Muscle layer of duodenum (tissue), 2 donors: ENCODE measurements at regions not wholly inside any gene's neighbourhood (a gene's known extent, or its start where the extent isn't known, plus 50 kb on each side); places are given as distances from the start of the nearest gene placed in this dataset.

Experiments
- H3K27ac ChIP-seq: one replicate; pipeline ENCODE4 v1.7.0; 2013; ENCODE audit warnings: mild to moderate bottlenecking, low read length
- H3K27me3 ChIP-seq: one replicate; pipeline ENCODE4 v1.7.0; 2013; ENCODE audit warnings: low read depth, mild to moderate bottlenecking, control low read depth, low read length
- H3K36me3 ChIP-seq, 2 donors: one replicate each; pipeline ENCODE4 v1.7.0; 2013; ENCODE audit warnings: low read length in 2 of 2, control low read depth in 1 of 2, mild to moderate bottlenecking in 1 of 2; ENCODE audit not compliant: insufficient read depth in 2 of 2, control insufficient read depth in 1 of 2
- H3K4me1 ChIP-seq, 2 donors: one replicate each; pipeline ENCODE4 v1.7.0; 2013; ENCODE audit warnings: low read length in 2 of 2, mild to moderate bottlenecking in 2 of 2, control low read depth in 1 of 2, moderate library complexity in 1 of 2; ENCODE audit not compliant: insufficient read depth in 2 of 2, control insufficient read depth in 1 of 2
- H3K4me3 ChIP-seq, 2 donors: one replicate each; pipeline ENCODE4 v1.7.0; 2013; ENCODE audit warnings: low read length in 2 of 2, low read depth in 1 of 2, mild to moderate bottlenecking in 1 of 2
- H3K9me3 ChIP-seq, 2 donors: one replicate each; pipeline ENCODE4 v1.7.0; 2013; ENCODE audit warnings: low read length in 2 of 2, control low read depth in 1 of 2, mild to moderate bottlenecking in 1 of 2; ENCODE audit not compliant: control insufficient read depth in 1 of 2
- donor health status: healthy.

DNA sequence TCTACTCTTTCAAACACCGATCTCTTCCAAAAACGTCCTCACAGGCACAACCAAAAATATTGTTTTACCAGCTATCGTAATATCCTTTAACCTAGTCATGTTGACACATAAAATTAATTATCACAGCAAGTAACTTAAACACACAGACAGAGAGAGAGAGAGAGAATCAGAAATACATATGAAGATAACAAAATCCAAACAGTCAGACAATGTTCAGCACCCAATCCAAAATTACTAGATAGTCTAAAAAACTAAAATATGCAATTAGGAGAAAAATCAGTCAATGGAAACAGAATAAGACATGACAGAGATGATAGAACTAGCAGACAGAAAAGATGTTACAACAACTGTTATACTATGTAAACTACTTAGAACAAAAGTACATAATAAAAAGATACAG is 537.7 kb downstream of the LMO4 start:
- Histone ChIP-seq H3K4me1 (no peaks in the 10 kb centered on the region), H3K9me3 (peaks cover 0 to 8% of the 10 kb centered on the region in 2 donors), H3K4me3 (no peak overlapping the region), H3K27me3 (no peaks in the 10 kb centered on the region), H3K27ac (no peak overlapping the region), H3K36me3 (no peaks in the 10 kb centered on the region)

- H3K27ac ChIP-seq, result no peak overlapping the region
- no peak overlapping the region for H3K4me3 ChIP-seq
- H3K36me3 ChIP-seq, result no peaks in the 10 kb centered on the region
Observed at GRCh38 chr1:87867626-87868025, 538.9 kb downstream of the LMO4 start.

GRCh38 chr1:87869567-87869966 is 540.9 kb downstream of the LMO4 start:
- Histone ChIP-seq H3K4me1 (no peaks in the 10 kb centered on the region), H3K27me3 (no peaks in the 10 kb centered on the region), H3K4me3 (no peak overlapping the region), H3K9me3 (peaks cover 0 to 8% of the 10 kb centered on the region in 2 donors), H3K36me3 (no peaks in the 10 kb centered on the region), H3K27ac (no peak overlapping the region)

More at GRCh38 chr1:87867626-87868025, 538.9 kb downstream of the LMO4 start:
- Histone ChIP-seq H3K27me3 (no peaks in the 10 kb centered on the region), H3K4me1 (no peaks in the 10 kb centered on the region), H3K9me3 (peaks cover 0 to 8% of the 10 kb centered on the region in 2 donors)

DNA sequence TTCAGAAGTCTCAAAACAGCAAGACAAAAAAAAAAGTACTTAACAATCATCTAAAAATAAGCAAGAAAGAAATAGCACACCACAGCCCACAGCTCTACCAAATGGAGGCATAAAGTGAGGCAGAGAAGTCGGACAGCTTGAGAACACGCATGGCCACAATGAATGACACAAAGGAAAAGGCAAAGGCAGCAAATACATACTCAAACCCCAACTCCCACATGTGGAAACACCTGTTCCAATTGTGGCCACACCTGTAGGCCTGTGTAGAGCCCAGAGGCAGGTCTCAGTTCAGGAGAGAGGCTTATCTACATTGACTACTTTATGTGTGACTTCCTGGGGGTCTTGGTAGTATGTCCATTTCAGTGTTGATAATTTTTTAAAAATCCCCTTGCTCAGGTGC is 543.5 kb downstream of the LMO4 start:
- Histone ChIP-seq H3K4me1 (no peaks in the 10 kb centered on the region), H3K9me3 (no peaks in the 10 kb centered on the region), H3K4me3 (no peak overlapping the region), H3K27ac (no peak overlapping the region), H3K27me3 (no peaks in the 10 kb centered on the region), H3K36me3 (no peaks in the 10 kb centered on the region)

GRCh38 chr1:87872692-87873091 is 544.0 kb downstream of the LMO4 start:
- Histone ChIP-seq H3K27me3 (no peaks in the 10 kb centered on the region), H3K36me3 (no peaks in the 10 kb centered on the region), H3K27ac (no peak overlapping the region), H3K4me3 (no peak overlapping the region), H3K4me1 (no peaks in the 10 kb centered on the region), H3K9me3 (no peaks in the 10 kb centered on the region)

GRCh38 chr1:87878873-87879272 is 550.2 kb downstream of the LMO4 start:
- Histone ChIP-seq H3K27me3 (no peaks in the 10 kb centered on the region), H3K27ac (no peak overlapping the region), H3K4me3 (no peak overlapping the region), H3K9me3 (no peaks in the 10 kb centered on the region), H3K4me1 (no peaks in the 10 kb centered on the region), H3K36me3 (no peaks in the 10 kb centered on the region)

DNA sequence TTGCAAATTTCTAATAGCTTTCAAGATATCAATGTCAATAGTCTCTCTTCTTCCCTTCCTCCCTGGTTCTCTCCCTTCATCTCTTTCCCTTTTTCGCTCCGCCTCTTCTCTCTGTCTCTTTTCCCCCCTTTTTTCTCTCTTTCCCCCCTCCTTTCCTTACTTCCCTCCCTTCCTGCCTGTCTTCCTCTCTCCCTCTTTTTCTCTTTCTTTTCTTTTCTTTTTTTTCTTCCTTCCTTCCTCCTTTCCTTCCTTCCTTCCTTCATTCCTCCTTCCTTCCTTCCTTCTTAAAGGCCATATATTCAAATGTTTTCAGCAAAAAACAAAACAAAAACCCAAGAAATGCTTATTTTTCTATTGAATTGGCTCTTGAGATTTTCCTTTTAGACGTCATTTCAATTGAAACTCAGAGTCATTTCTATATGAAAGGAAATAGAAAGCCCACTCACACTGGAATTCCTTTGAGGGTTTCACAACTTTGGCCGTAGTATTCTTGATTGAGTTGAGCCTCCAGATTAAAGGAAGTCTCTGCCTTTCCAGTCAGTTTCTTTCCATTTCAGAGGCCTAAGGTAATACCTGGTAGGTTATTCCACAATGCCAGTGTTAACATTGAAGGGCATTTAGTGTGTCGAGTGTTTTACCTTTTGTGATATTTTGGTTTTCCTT is 551.5 kb downstream of the LMO4 start:
- no peaks in the 10 kb centered on the region for H3K4me1 ChIP-seq
- no peak overlapping the region for H3K4me3 ChIP-seq
- no peaks in the 10 kb centered on the region for H3K27me3 ChIP-seq
- no peaks in the 10 kb centered on the region for H3K36me3 ChIP-seq
- no peak overlapping the region for H3K27ac ChIP-seq
- no peaks in the 10 kb centered on the region for H3K9me3 ChIP-seq

- H3K27ac ChIP-seq, result no peak overlapping the region
Observed at GRCh38 chr1:87880764-87881163, 552.1 kb downstream of the LMO4 start.

GRCh38 chr1:87883906-87884305 is 555.2 kb downstream of the LMO4 start:
- Histone ChIP-seq H3K27ac (no peak overlapping the region), H3K4me1 (no peaks in the 10 kb centered on the region), H3K4me3 (no peak overlapping the region), H3K9me3 (no peaks in the 10 kb centered on the region), H3K36me3 (no peaks in the 10 kb centered on the region), H3K27me3 (no peaks in the 10 kb centered on the region)

More at GRCh38 chr1:87880764-87881163, 552.1 kb downstream of the LMO4 start:
- Histone ChIP-seq H3K36me3 (no peaks in the 10 kb centered on the region), H3K9me3 (no peaks in the 10 kb centered on the region), H3K27me3 (no peaks in the 10 kb centered on the region), H3K4me3 (no peak overlapping the region), H3K4me1 (no peaks in the 10 kb centered on the region)

GRCh38 chr1:87884581-87884980 is 555.9 kb downstream of the LMO4 start:
- no peak overlapping the region for H3K4me3 ChIP-seq
- no peak overlapping the region for H3K27ac ChIP-seq
- no peaks in the 10 kb centered on the region for H3K4me1 ChIP-seq
- H3K36me3 ChIP-seq, result no peaks in the 10 kb centered on the region
- no peaks in the 10 kb centered on the region for H3K27me3 ChIP-seq
- H3K9me3 ChIP-seq, result no peaks in the 10 kb centered on the region

DNA sequence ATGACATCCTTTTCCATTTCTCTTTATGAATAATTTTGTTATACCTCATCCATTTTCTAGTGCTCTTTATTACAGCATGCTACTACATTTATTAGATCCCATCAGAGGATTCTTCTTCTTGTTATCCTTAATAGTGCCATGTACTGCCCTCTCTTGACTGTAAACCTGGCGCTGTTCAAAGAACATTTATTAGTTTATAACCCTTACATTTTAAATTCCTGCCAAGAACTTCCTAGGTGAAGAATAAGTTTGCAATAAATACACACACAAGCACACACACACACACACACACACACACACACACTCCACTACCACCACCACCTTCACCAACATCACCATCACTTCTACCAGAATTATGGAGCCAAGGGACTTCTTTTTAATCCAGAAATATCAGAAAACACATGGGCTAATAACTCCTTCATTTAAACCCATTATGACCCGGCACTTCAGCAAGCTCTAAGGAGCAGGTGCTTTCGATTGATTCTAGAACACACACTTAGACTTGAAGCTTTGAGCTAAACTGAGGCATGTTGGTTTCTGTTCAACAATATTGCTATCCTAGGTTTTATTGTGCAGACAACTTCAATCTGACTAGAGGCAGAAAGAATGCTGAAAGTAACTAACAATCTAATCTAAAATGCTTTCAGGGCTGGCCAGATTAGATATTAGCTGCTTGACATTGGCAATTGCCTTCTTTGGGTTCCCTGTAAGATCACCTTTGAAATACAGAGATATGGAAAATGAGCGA is 556.8 kb downstream of the LMO4 start:
- Histone ChIP-seq H3K4me3 (no peak overlapping the region), H3K4me1 (no peaks in the 10 kb centered on the region), H3K9me3 (no peaks in the 10 kb centered on the region), H3K27ac (no peak overlapping the region), H3K36me3 (no peaks in the 10 kb centered on the region), H3K27me3 (no peaks in the 10 kb centered on the region)
